Bone marrow (tissue), 2 donors: ENCODE measurements at regions not wholly inside any gene's neighbourhood (a gene's known extent, or its start where the extent isn't known, plus 50 kb on each side); places are given as distances from the start of the nearest gene placed in this dataset.

ENCODE experiments used
- DNase-seq, 2 donors: peaks; one replicate each; lab custom pipeline; 2025; lab: John Stamatoyannopoulos, UW

DNA sequence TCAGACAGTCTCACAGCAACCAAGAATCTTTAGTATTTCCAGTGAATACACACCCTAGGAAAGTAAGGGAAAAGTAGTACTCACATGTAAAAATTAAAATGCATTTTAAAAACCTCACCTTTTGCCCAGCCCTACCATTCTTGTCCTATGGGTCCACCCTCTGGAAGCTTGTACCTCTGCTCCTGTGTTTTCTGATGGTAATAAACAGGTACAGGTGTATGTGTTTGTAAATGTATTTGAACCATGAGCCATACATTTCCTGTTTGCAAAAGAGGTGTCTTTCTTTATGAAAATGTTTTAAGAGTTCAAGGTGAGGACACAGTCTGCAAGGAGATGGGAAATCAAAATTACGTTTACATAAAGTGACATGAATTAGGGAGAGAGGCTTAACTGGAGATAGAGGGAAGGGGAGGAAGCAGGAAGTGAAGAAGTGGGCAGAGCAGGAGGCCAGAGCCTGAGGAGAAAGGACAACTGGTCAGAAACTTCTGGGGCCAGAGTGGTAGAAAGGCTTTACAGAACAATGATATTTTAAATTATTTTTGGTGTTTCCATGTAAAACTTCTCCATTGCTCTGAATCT is 52.0 kb upstream of the IVNS1ABP start:
- no peak for DNase-seq

DNA sequence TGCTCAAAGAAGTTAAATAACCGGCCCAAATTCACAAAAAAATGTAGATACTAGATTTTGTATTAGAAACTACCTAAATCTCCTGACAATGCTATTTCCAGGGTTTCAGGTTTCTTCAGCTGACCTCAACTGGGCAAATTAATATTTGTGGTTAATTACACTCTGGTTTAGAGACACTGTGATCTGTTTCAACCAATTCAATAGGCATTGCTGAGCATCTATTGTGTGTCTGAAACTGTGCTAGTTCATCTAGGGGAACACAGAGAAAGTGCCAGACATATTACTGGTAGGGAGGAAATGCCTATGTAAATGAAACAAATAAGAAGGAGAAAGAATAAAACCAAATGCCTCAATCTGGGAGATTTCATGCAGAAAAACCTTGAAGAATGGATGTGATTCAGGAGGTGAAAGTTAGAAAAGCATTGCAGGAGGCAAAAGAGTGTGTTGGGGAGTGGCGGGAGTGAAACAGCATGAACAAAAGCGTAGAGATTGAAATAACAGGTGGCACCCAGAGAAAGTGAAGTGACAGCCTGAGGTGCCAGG is 51.3 kb upstream of the IVNS1ABP start:
- DNase-seq: no peak

DNA sequence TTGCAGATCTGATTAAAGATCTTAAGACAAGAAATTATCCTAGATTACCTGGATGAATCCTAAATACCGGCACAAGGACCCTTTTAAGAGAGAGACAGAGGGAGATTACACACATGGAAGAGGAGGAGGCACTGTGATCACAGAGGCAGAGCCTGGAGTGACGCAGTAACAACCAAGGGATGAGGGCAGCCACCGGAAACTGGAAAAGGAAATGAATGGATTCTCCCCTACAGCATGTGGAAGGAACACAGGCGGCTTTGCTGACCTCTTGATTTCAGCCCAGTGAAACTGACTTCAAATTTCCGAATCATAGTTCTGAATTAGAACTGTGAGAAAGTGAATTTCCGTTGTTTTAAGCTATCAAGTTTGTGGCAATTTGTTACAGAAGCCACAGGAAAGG is 50.2 kb upstream of the IVNS1ABP start:
- DNase-seq: no peak
